A549 (cell line): ENCODE measurements at regions not wholly inside any gene's neighbourhood (a gene's known extent, or its start where the extent isn't known, plus 50 kb on each side); places are given as distances from the start of the nearest gene placed in this dataset.

Experiments used
- CTCF ChIP-seq: fragments of >200 bp; sonication (Bioruptor Twin); formaldehyde crosslinking; IDR thresholded peaks from 3 replicates; pipeline ENCODE4 v1.5.1; 2016
- POLR2A ChIP-seq: IDR thresholded peaks from 2 replicates; pipeline ENCODE4 v1.6.1; 2012; ENCODE audit warnings: mild to moderate bottlenecking, low read length

GRCh38 chrX:78199851-78200250 is 60.4 kb upstream of the TAF9B start:
- TF ChIP-seq CTCF (peak; percentile 16; the same call in 1 of the 3 replicates), POLR2A (no peak)
